Thoracic aorta (tissue), 2 donors: ENCODE measurements at regions not wholly inside any gene's neighbourhood (a gene's known extent, or its start where the extent isn't known, plus 50 kb on each side); places are given as distances from the start of the nearest gene placed in this dataset.

Experiments used
- ATAC-seq: fragments of 150-250 bp; one replicate; pipeline ENCODE4 v1.8.0; 2017; ENCODE audit warnings: low read depth; ENCODE audit not compliant: insufficient number of reproducible peaks, low FRiP score
- DNase-seq: peaks from one replicate; pipeline ENCODE4 v3.0.0-alpha.2; 2020; ENCODE audit warnings: low spot score
- H3K27ac ChIP-seq, 2 donors: fragments of 200-600 bp; sonication (generic); 1 replicate in 1 of 2; 2 replicates in 1 of 2; pipeline ENCODE4 v1.5.1; 2016; ENCODE audit warnings: mild to moderate bottlenecking in 2 of 2, moderate library complexity in 2 of 2
- H3K27me3 ChIP-seq: fragments of 200-600 bp; sonication (generic); replicated peaks from 2 replicates; pipeline ENCODE4 v1.6.0; 2016; ENCODE audit warnings: mild to moderate bottlenecking; ENCODE audit not compliant: insufficient read depth
- H3K36me3 ChIP-seq: fragments of 200-600 bp; sonication (generic); one replicate; pipeline ENCODE4 v1.5.1; 2016
- H3K4me1 ChIP-seq, 2 donors: fragments of 200-600 bp; sonication (generic); 1 replicate in 1 of 2; 2 replicates in 1 of 2; pipeline versions ENCODE4 v1.5.1 to v1.6.0; 2016; ENCODE audit warnings: low read depth in 2 of 2, mild to moderate bottlenecking in 1 of 2; ENCODE audit not compliant: control insufficient read depth in 1 of 2
- H3K4me3 ChIP-seq: fragments of 200-600 bp; sonication (generic); 2 replicates; pipeline ENCODE4 v1.5.1; 2016; ENCODE audit warnings: mild to moderate bottlenecking
- H3K9me3 ChIP-seq: fragments of 200-600 bp; sonication (generic); 2 replicates; pipeline ENCODE4 v1.5.1; 2016
- TF ChIP-seq, protein P1 (sequence below): fragments of 200-600 bp; sonication (generic); IDR thresholded peaks from one replicate; pipeline ENCODE4 v1.5.1; 2019; ENCODE audit warnings: antibody characterized with exemption

GRCh38 chr17:71337938-71338337 is 782.9 kb upstream of the SOX9 start:
- Histone ChIP-seq H3K27ac (no peak overlapping the region), H3K27me3 (no peaks in the 10 kb centered on the region), H3K4me1 (no peaks in the 10 kb centered on the region), H3K4me3 (no peak overlapping the region), H3K36me3 (no peaks in the 10 kb centered on the region), H3K9me3 (no peaks in the 10 kb centered on the region)
- ATAC-seq (no peak), DNase-seq (no peak)
- TF ChIP-seq, protein P1, sequence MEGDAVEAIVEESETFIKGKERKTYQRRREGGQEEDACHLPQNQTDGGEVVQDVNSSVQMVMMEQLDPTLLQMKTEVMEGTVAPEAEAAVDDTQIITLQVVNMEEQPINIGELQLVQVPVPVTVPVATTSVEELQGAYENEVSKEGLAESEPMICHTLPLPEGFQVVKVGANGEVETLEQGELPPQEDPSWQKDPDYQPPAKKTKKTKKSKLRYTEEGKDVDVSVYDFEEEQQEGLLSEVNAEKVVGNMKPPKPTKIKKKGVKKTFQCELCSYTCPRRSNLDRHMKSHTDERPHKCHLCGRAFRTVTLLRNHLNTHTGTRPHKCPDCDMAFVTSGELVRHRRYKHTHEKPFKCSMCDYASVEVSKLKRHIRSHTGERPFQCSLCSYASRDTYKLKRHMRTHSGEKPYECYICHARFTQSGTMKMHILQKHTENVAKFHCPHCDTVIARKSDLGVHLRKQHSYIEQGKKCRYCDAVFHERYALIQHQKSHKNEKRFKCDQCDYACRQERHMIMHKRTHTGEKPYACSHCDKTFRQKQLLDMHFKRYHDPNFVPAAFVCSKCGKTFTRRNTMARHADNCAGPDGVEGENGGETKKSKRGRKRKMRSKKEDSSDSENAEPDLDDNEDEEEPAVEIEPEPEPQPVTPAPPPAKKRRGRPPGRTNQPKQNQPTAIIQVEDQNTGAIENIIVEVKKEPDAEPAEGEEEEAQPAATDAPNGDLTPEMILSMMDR: no peak

GRCh38 chr17:71338396-71338795 is 782.4 kb upstream of the SOX9 start:
- Histone ChIP-seq H3K36me3 (no peaks in the 10 kb centered on the region), H3K27ac (no peak overlapping the region), H3K27me3 (no peaks in the 10 kb centered on the region), H3K4me1 (no peaks in the 10 kb centered on the region), H3K9me3 (no peaks in the 10 kb centered on the region), H3K4me3 (no peak overlapping the region)
- DNase-seq (no peak), ATAC-seq (no peak)
- TF ChIP-seq, protein P1: no peak

- Histone ChIP-seq H3K27me3 (no peaks in the 10 kb centered on the region), H3K4me1 (no peaks in the 10 kb centered on the region), H3K4me3 (no peak overlapping the region), H3K36me3 (no peaks in the 10 kb centered on the region), H3K27ac (no peak overlapping the region), H3K9me3 (no peaks in the 10 kb centered on the region)
- DNase-seq (no peak), ATAC-seq (no peak)
- TF ChIP-seq, protein P1: no peak
Measured at GRCh38 chr17:71339206-71339605, 781.6 kb upstream of the SOX9 start.

DNA sequence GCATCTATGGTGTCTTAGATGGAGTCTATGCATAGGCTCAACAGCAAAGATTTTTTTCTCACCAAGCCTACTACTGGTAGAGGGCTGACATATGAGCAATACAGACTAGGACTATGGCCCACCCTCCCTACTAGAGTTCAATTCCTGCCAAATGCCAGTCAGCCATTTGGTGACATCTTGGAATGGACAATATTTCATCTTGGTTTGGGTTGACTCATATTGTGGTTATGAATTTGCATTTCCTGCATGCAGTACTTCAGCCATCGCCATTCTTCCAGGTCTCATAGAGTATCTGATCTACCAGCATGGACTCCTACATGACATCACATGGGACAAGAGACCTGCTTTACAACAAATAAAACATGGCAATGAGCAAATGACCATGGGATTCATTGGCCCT is 778.1 kb upstream of the SOX9 start:
- Histone ChIP-seq H3K4me3 (no peak overlapping the region), H3K27ac (no peak overlapping the region), H3K4me1 (no peaks in the 10 kb centered on the region), H3K9me3 (no peaks in the 10 kb centered on the region), H3K36me3 (no peaks in the 10 kb centered on the region), H3K27me3 (no peaks in the 10 kb centered on the region)
- TF ChIP-seq, protein P1: no peak
- DNase-seq (no peak), ATAC-seq (no peak)

- DNase-seq (no peak), ATAC-seq (no peak)
- Histone ChIP-seq H3K4me3 (no peak overlapping the region), H3K9me3 (no peaks in the 10 kb centered on the region), H3K27me3 (no peaks in the 10 kb centered on the region), H3K27ac (no peak overlapping the region), H3K4me1 (no peaks in the 10 kb centered on the region), H3K36me3 (no peaks in the 10 kb centered on the region)
- TF ChIP-seq, protein P1: no peak
Measured at GRCh38 chr17:71349908-71350600, 770.8 kb upstream of the SOX9 start.
